Sigmoid colon (tissue), 6 donors: ENCODE measurements at regions not wholly inside any gene's neighbourhood (a gene's known extent, or its start where the extent isn't known, plus 50 kb on each side); places are given as distances from the start of the nearest gene placed in this dataset.

ENCODE experiments used
- DNase-seq: peaks from one replicate; pipeline ENCODE4 v3.0.0-alpha.2; 2019
- H3K27ac ChIP-seq, 4 donors: fragments of 200-600 bp; sonication (generic); one replicate each; pipeline ENCODE4 v1.5.1; 2016 to 2019; ENCODE audit warnings: mild to moderate bottlenecking in 1 of 4
- H3K27me3 ChIP-seq, 3 donors: fragments of 200-600 bp; sonication (generic); one replicate each; pipeline ENCODE4 v1.5.1; 2019; ENCODE audit warnings: mild to moderate bottlenecking in 1 of 3
- H3K36me3 ChIP-seq, 4 donors: fragments of 200-600 bp; sonication (generic); one replicate each; pipeline ENCODE4 v1.5.1; 2016 to 2019
- H3K4me1 ChIP-seq, 4 donors: fragments of 200-600 bp; sonication (generic); one replicate each; pipeline ENCODE4 v1.5.1; 2017 to 2019
- H3K4me3 ChIP-seq, 4 donors: fragments of 200-600 bp; sonication (generic); one replicate each; pipeline ENCODE4 v1.5.1; 2017 to 2019; ENCODE audit warnings: mild to moderate bottlenecking in 2 of 4, moderate library complexity in 1 of 4
- H3K9me3 ChIP-seq, 4 donors: fragments of 200-600 bp in 3 of 4; sonication (generic) in 3 of 4; one replicate each; pipeline versions ENCODE4 v1.5.1 to v1.6.1; 2013 to 2019
- EP300 ChIP-seq, 4 donors: sonication (generic); formaldehyde crosslinking; IDR thresholded peaks; one replicate each; pipeline ENCODE4 v1.6.1; 2017; ENCODE audit warnings: antibody characterized with exemption in 4 of 4
- POLR2A ChIP-seq, 2 donors: fragments of 450-650 bp; IDR thresholded peaks; one replicate each; pipeline ENCODE4 v1.6.1; 2016; ENCODE audit warnings: antibody characterized with exemption in 2 of 2, mild to moderate bottlenecking in 2 of 2, moderate library complexity in 2 of 2
- POLR2AphosphoS5 ChIP-seq, 4 donors: sonication (generic); formaldehyde crosslinking; IDR thresholded peaks; one replicate each; pipeline ENCODE4 v1.6.1; 2017; ENCODE audit warnings: antibody characterized with exemption in 4 of 4
- WGBS, 2 donors: extraction: QIAGEN DNeasy Blood & Tissue Kit; methylation state at CpG; one replicate each; pipeline ENCODE4 v1.1.7; 2013; 5-methylcytosine and 5-hydroxymethylcytosine counted together
- intact Hi-C: fragments of 100-400 bp; cut with DNase I; formaldehyde crosslinking; loops from one replicate; pipeline ENCODE4 v1.15.1; 2023
- TF ChIP-seq, protein P1 (sequence below), 4 experiments: fragments of 450-650 bp in 3 of 4; fragments of 200-600 bp in 1 of 4; IDR thresholded peaks; one replicate each; pipeline ENCODE4 v1.5.1; 2016 to 2019; ENCODE audit warnings: antibody characterized with exemption in 4 of 4, mild to moderate bottlenecking in 3 of 4, moderate library complexity in 2 of 4
- donor health status: healthy with polysubstance abuse.
- donor health status: healthy.

DNA sequence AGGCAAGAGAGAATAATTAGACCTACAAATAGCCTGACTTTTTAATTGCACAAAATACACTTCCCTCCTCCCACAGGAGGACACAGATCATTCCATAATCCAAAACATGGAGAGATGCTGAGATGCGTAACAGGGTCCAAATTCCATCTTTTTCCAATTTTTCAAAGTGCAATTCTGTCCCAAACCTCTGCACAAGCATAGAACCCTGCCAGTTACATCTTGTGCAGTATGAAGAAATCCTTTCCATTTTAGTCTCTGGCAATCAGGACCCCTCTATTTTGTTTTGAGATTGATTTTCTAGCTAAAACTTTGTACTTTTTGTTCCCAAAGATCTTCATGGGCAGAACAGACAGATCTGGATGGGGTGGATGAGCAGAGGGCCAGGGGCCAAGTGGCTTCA is 209.2 kb downstream of the B3GLCT start:
- 93 to 96% methylated on average over 1 of the region's 1 CpG for WGBS, 2 donors
- Histone ChIP-seq H3K27me3 (no peaks in the 10 kb centered on the region), H3K4me1 (no peaks in the 10 kb centered on the region), H3K36me3 (no peaks in the 10 kb centered on the region), H3K27ac (no peak overlapping the region), H3K4me3 (no peak overlapping the region), H3K9me3 (no peaks in the 10 kb centered on the region)
- no peak for TF ChIP-seq EP300 (IDR thresholded peaks at IDR 0.05)
- no peak for TF ChIP-seq POLR2A (IDR thresholded peaks at IDR 0.05)
- TF ChIP-seq, protein P1, sequence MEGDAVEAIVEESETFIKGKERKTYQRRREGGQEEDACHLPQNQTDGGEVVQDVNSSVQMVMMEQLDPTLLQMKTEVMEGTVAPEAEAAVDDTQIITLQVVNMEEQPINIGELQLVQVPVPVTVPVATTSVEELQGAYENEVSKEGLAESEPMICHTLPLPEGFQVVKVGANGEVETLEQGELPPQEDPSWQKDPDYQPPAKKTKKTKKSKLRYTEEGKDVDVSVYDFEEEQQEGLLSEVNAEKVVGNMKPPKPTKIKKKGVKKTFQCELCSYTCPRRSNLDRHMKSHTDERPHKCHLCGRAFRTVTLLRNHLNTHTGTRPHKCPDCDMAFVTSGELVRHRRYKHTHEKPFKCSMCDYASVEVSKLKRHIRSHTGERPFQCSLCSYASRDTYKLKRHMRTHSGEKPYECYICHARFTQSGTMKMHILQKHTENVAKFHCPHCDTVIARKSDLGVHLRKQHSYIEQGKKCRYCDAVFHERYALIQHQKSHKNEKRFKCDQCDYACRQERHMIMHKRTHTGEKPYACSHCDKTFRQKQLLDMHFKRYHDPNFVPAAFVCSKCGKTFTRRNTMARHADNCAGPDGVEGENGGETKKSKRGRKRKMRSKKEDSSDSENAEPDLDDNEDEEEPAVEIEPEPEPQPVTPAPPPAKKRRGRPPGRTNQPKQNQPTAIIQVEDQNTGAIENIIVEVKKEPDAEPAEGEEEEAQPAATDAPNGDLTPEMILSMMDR (IDR thresholded peaks at IDR 0.05), result no peak
- no peak for TF ChIP-seq POLR2AphosphoS5 (IDR thresholded peaks at IDR 0.05)
- intact Hi-C loops, result no loop called here
- DNase-seq, result no peak

DNA sequence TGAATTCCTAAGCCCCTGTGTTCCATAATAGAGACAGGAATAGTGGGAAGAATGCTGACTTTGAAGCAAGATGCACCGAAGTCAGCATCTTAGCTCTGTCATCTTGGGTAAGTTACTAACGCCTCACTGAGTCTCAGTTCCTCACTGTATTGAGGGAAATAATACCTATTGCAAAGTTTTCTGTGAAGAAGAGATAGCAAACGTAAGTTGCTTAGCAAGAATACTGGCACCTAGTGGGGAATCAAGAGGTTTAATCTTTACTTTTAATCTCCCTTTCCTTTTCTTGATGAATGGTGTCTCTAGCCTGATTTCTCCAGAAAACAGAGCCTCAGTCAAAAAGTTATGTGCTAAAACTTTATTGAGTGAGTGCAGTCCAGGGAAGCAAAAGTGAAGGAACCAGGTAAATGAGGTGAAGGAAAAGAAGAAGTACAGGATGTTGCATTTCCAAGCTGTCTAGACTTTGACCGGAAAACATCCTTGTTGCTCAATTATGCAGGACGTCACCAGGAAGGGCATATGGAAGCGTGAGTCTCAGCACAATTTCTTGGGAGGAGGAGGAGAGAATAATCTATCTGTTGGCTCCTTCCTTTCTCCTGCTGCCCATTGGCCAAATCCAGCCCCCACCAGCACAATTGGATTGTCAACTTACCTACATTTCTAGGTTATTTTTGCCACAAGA is 210.0 kb downstream of the B3GLCT start:
- TF ChIP-seq, protein P1 (IDR thresholded peaks at IDR 0.05), result no peak
- no peak for TF ChIP-seq POLR2A (IDR thresholded peaks at IDR 0.05)
- no peak for TF ChIP-seq EP300 (IDR thresholded peaks at IDR 0.05)
- TF ChIP-seq POLR2AphosphoS5 (IDR thresholded peaks at IDR 0.05), result no peak
- Histone ChIP-seq H3K36me3 (no peaks in the 10 kb centered on the region), H3K27me3 (no peaks in the 10 kb centered on the region), H3K9me3 (no peaks in the 10 kb centered on the region), H3K27ac (no peak overlapping the region), H3K4me3 (no peak overlapping the region), H3K4me1 (no peaks in the 10 kb centered on the region)
- WGBS, 2 donors, result 27 to 59% methylated on average over 6 of the region's 6 CpGs
- DNase-seq, result no peak
- intact Hi-C loops, result no loop called here

DNA sequence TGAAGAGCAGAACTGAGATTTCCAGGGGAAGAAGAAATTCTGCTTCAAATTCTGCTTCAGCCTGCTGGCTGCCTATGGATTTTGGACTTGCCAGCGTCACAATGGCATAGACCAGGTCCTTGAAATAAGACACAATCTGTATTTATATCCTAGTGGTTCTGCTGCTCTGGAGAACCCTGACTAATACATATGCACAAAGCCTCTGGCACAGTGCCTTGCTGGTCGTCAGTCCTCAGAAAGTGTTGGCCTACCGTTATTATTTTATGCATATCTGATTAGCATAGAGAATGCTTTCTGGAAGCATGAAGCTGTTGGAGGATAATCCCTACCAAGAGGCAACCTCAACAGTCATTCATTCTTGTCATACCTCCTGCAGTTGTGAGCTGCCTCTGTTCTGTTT is 213.7 kb downstream of the B3GLCT start:
- TF ChIP-seq, protein P1 (IDR thresholded peaks at IDR 0.05), result no peak
- TF ChIP-seq POLR2A (IDR thresholded peaks at IDR 0.05), result no peak
- no peak for TF ChIP-seq POLR2AphosphoS5 (IDR thresholded peaks at IDR 0.05)
- TF ChIP-seq EP300 (IDR thresholded peaks at IDR 0.05), result no peak
- H3K4me3 ChIP-seq, result no peak overlapping the region
- WGBS, 2 donors, result 67 to 74% methylated on average over 3 of the region's 3 CpGs
- no peaks in the 10 kb centered on the region for H3K4me1 ChIP-seq
- no peaks in the 10 kb centered on the region for H3K9me3 ChIP-seq
- H3K27me3 ChIP-seq, result no peaks in the 10 kb centered on the region
- intact Hi-C loops, result no loop called here
- no peak for DNase-seq
- H3K27ac ChIP-seq, result no peak overlapping the region
- H3K36me3 ChIP-seq, result no peaks in the 10 kb centered on the region

DNA sequence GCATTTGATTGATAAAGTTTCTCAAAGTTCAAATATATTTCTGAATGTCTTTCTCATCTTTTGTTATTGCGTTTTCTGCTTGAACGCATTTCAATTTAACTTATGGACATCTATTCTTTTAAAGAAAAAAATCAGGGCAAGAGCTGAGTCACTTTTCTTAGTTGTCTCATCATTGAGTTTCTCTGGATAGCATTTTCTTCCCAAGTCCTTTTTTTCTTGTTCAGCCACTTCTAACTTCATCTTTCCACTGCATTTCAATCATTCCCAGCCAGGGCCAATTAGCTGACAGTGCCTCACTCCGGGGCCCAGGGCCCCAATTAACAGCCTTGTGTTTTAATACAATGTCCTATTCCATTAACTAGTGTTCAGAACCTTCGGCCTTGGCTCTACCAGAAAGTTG is 216.3 kb downstream of the B3GLCT start:
- TF ChIP-seq EP300 (IDR thresholded peaks at IDR 0.05) (no peak), POLR2AphosphoS5 (IDR thresholded peaks at IDR 0.05) (no peak), POLR2A (IDR thresholded peaks at IDR 0.05) (no peak)
- TF ChIP-seq, protein P1 (IDR thresholded peaks at IDR 0.05), result no peak
- H3K4me3 ChIP-seq, result no peak overlapping the region
- no peaks in the 10 kb centered on the region for H3K4me1 ChIP-seq
- no peaks in the 10 kb centered on the region for H3K27me3 ChIP-seq
- H3K9me3 ChIP-seq, result no peaks in the 10 kb centered on the region
- intact Hi-C loops, result no loop called here
- no peaks in the 10 kb centered on the region for H3K36me3 ChIP-seq
- no peak for DNase-seq
- no peak overlapping the region for H3K27ac ChIP-seq
- 86 to 87% methylated on average over 4 of the region's 4 CpGs for WGBS, 2 donors

DNA sequence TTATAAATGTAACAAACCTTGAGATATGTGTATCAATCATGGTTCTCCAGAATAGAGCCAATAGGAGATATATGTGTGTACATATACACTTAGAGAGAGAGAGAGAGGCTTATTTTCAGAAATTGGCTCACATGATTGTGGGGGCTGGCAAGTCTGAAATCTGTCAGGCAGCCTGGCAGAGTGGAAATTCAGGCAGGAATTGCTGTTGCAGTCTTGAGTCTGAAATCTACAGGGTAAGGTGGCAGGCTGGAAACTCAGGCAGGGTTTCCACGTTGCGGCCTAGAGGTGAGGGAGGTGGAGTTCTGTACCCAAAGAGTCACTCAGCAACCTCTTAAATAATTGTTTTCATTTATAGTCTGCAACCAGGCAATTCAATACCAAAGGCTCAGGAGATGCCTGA is 218.4 kb downstream of the B3GLCT start:
- H3K27me3 ChIP-seq, result no peaks in the 10 kb centered on the region
- H3K36me3 ChIP-seq, result no peaks in the 10 kb centered on the region
- no peak for TF ChIP-seq EP300 (IDR thresholded peaks at IDR 0.05)
- TF ChIP-seq POLR2A (IDR thresholded peaks at IDR 0.05), result no peak
- TF ChIP-seq POLR2AphosphoS5 (IDR thresholded peaks at IDR 0.05), result no peak
- TF ChIP-seq, protein P1 (IDR thresholded peaks at IDR 0.05), result no peak
- WGBS, 2 donors, result 94 to 95% methylated on average over 2 of the region's 2 CpGs
- intact Hi-C loops, result no loop called here
- H3K27ac ChIP-seq, result no peak overlapping the region
- no peak overlapping the region for H3K4me3 ChIP-seq
- H3K9me3 ChIP-seq, result no peaks in the 10 kb centered on the region
- no peaks in the 10 kb centered on the region for H3K4me1 ChIP-seq
- no peak for DNase-seq
